Panc1 (cell line): ENCODE measurements at regions not wholly inside any gene's neighbourhood (a gene's known extent, or its start where the extent isn't known, plus 50 kb on each side); places are given as distances from the start of the nearest gene placed in this dataset.

Experiments
- CTCF ChIP-seq: fragments of 450-650 bp; IDR thresholded peaks from 2 replicates; pipeline ENCODE4 v1.5.1; 2017; ENCODE audit warnings: mild to moderate bottlenecking
- POLR2AphosphoS5 ChIP-seq: IDR thresholded peaks from 2 replicates; pipeline ENCODE4 v1.6.1; 2012; ENCODE audit warnings: mild to moderate bottlenecking, low read depth, low read length, moderate library complexity

- TF ChIP-seq POLR2AphosphoS5, result no peak
- TF ChIP-seq CTCF, result no peak
Observed at GRCh38 chr6:111925296-111925695, 52.0 kb upstream of the FYN start.
